ENCODE measurements at regions not wholly inside any gene's neighbourhood (a gene's known extent, or its start where the extent isn't known, plus 50 kb on each side); places are given as distances from the start of the nearest gene placed in this dataset.

DNA sequence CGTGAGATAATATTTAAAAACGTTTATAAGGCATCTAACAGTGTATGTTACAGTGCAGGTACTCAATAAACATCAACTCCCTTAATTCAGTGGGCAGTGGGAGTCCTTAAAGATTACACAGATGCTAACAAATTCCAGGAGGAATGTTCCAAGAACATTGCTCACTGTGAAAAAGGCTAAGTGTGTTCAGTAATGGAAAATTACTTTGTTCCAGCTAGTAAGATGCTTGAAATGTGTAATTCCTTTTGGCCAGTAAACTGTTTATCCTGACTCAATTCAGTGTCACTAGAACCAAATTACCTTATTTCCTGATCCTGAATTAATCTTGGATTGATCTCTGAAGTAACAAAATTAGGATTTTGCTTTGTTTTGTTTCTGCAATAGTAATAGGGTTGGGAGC is 54.2 kb upstream of the SEMA6D start:
- DNase-seq (ENCODE audit: extremely low read depth, low read depth), result no peak
- TF ChIP-seq, protein P1, sequence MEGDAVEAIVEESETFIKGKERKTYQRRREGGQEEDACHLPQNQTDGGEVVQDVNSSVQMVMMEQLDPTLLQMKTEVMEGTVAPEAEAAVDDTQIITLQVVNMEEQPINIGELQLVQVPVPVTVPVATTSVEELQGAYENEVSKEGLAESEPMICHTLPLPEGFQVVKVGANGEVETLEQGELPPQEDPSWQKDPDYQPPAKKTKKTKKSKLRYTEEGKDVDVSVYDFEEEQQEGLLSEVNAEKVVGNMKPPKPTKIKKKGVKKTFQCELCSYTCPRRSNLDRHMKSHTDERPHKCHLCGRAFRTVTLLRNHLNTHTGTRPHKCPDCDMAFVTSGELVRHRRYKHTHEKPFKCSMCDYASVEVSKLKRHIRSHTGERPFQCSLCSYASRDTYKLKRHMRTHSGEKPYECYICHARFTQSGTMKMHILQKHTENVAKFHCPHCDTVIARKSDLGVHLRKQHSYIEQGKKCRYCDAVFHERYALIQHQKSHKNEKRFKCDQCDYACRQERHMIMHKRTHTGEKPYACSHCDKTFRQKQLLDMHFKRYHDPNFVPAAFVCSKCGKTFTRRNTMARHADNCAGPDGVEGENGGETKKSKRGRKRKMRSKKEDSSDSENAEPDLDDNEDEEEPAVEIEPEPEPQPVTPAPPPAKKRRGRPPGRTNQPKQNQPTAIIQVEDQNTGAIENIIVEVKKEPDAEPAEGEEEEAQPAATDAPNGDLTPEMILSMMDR (IDR thresholded peaks at IDR 0.05; ENCODE audit: low read depth, low read length), result no peak

Measured in AG09319 (cell line).